Tibial nerve (tissue), 3 donors: ENCODE measurements at regions not wholly inside any gene's neighbourhood (a gene's known extent, or its start where the extent isn't known, plus 50 kb on each side); places are given as distances from the start of the nearest gene placed in this dataset.

ENCODE experiments used
- POLR2A ChIP-seq, 2 donors: fragments of 450-650 bp; IDR thresholded peaks; one replicate each; pipeline ENCODE4 v1.6.1; 2017; ENCODE audit warnings: antibody characterized with exemption in 2 of 2, mild to moderate bottlenecking in 2 of 2, moderate library complexity in 2 of 2
- TF ChIP-seq, protein P1 (sequence below), 5 experiments: fragments of 200-600 bp in 3 of 5; fragments of 450-650 bp in 2 of 5; sonication (generic) in 3 of 5; IDR thresholded peaks; one replicate each; pipeline ENCODE4 v1.5.1; 2016 to 2019; ENCODE audit warnings: antibody characterized with exemption in 5 of 5, mild to moderate bottlenecking in 3 of 5, moderate library complexity in 2 of 5

DNA sequence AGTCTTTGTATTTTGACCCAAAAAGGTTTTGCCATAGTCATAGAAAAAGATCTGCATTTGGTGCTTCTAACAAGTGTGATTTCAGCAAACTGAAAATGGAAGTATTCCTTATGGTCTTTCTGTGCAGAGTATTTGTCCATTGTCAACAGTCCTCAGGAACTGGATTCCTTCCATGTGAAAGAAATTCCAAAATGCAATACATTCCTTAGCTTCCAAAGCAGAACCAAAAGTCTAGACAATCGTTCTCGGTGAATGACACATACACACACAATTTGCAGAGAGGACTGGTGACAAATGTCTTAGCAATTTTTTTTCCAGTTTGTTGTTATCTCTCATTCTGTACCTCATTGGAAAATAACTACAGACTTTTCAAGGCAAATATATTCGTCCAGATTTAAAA is 562.2 kb upstream of the SLIT2 start:
- TF ChIP-seq, protein P1, sequence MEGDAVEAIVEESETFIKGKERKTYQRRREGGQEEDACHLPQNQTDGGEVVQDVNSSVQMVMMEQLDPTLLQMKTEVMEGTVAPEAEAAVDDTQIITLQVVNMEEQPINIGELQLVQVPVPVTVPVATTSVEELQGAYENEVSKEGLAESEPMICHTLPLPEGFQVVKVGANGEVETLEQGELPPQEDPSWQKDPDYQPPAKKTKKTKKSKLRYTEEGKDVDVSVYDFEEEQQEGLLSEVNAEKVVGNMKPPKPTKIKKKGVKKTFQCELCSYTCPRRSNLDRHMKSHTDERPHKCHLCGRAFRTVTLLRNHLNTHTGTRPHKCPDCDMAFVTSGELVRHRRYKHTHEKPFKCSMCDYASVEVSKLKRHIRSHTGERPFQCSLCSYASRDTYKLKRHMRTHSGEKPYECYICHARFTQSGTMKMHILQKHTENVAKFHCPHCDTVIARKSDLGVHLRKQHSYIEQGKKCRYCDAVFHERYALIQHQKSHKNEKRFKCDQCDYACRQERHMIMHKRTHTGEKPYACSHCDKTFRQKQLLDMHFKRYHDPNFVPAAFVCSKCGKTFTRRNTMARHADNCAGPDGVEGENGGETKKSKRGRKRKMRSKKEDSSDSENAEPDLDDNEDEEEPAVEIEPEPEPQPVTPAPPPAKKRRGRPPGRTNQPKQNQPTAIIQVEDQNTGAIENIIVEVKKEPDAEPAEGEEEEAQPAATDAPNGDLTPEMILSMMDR (IDR thresholded peaks at IDR 0.05): no peak
- TF ChIP-seq POLR2A (IDR thresholded peaks at IDR 0.05): no peak
